Mesenchymal stem cell (in vitro differentiated cells and primary cell): ENCODE measurements at regions not wholly inside any gene's neighbourhood (a gene's known extent, or its start where the extent isn't known, plus 50 kb on each side); places are given as distances from the start of the nearest gene placed in this dataset.

ENCODE experiments used
- DNase-seq: peaks from one replicate; pipeline ENCODE4 v3.0.0-alpha.2; 2013
- H2AFZ ChIP-seq: one replicate; pipeline ENCODE4 v1.6.1; 2013; ENCODE audit warnings: low read depth, mild to moderate bottlenecking, control low read depth, inconsistent platforms, low read length, moderate library complexity
- H2AK5ac ChIP-seq: 2 replicates; pipeline ENCODE4 v1.6.1; 2013; ENCODE audit warnings: low read length, moderate library complexity, mild to moderate bottlenecking, inconsistent platforms; ENCODE audit not compliant: severe bottlenecking
- H2BK120ac ChIP-seq: one replicate; pipeline ENCODE4 v1.6.1; 2013; ENCODE audit warnings: low read depth, mild to moderate bottlenecking, inconsistent platforms, low read length, moderate library complexity
- H2BK12ac ChIP-seq, 2 experiments: one replicate each; pipeline ENCODE4 v1.6.1; 2013; ENCODE audit warnings: inconsistent platforms in 2 of 2, low read length in 2 of 2, mild to moderate bottlenecking in 2 of 2, moderate library complexity in 2 of 2, control low read depth in 1 of 2
- H2BK15ac ChIP-seq: one replicate; pipeline ENCODE4 v1.6.1; 2013; ENCODE audit warnings: mild to moderate bottlenecking, low read depth, inconsistent platforms; ENCODE audit not compliant: poor library complexity, severe bottlenecking
- H2BK5ac ChIP-seq: 2 replicates; pipeline ENCODE4 v1.6.1; 2013; ENCODE audit warnings: low read depth, mild to moderate bottlenecking, low read length, control low read depth, inconsistent platforms; ENCODE audit not compliant: poor library complexity, severe bottlenecking
- H3K14ac ChIP-seq, 2 experiments: one replicate each; pipeline ENCODE4 v1.6.1; 2013; ENCODE audit warnings: inconsistent platforms in 2 of 2, low read length in 2 of 2, control low read depth in 1 of 2, mild to moderate bottlenecking in 1 of 2, moderate library complexity in 1 of 2
- H3K18ac ChIP-seq, 2 experiments: one replicate each; pipeline ENCODE4 v1.6.1; 2013; ENCODE audit warnings: inconsistent platforms in 2 of 2, low read length in 2 of 2, control low read depth in 1 of 2, low read depth in 1 of 2, mild to moderate bottlenecking in 1 of 2
- H3K23ac ChIP-seq, 2 experiments: one replicate each; pipeline ENCODE4 v1.6.1; 2013; ENCODE audit warnings: inconsistent platforms in 2 of 2, low read length in 2 of 2, mild to moderate bottlenecking in 2 of 2, moderate library complexity in 2 of 2, control low read depth in 1 of 2
- H3K27ac ChIP-seq: 2 replicates; pipeline ENCODE4 v1.5.1; 2013; ENCODE audit warnings: mild to moderate bottlenecking, moderate library complexity, low read length, control low read depth, inconsistent platforms; ENCODE audit not compliant: poor library complexity, severe bottlenecking
- H3K27me3 ChIP-seq, 2 experiments: 2 replicates each; pipeline versions ENCODE4 v1.6.1 to v1.7.0; 2013; ENCODE audit warnings: low read length in 2 of 2, mild to moderate bottlenecking in 2 of 2, moderate library complexity in 2 of 2, control low read depth in 1 of 2, inconsistent platforms in 1 of 2; ENCODE audit not compliant: control insufficient read depth in 1 of 2, insufficient read depth in 1 of 2
- H3K36me3 ChIP-seq, 2 experiments: 2 replicates each; pipeline versions ENCODE4 v1.6.1 to v1.7.0; 2013; ENCODE audit warnings: low read length in 2 of 2, control low read depth in 1 of 2, inconsistent platforms in 1 of 2, low read depth in 1 of 2, mild to moderate bottlenecking in 1 of 2; ENCODE audit not compliant: insufficient read depth in 2 of 2, control insufficient read depth in 1 of 2
- H3K4ac ChIP-seq, 2 experiments: one replicate each; pipeline ENCODE4 v1.6.1; 2013; ENCODE audit warnings: inconsistent platforms in 2 of 2, low read length in 2 of 2, mild to moderate bottlenecking in 2 of 2, moderate library complexity in 2 of 2, control low read depth in 1 of 2, low read depth in 1 of 2
- H3K4me1 ChIP-seq: 2 replicates; pipeline ENCODE4 v1.6.1; 2013; ENCODE audit warnings: low read depth, low read length, control low read depth; ENCODE audit not compliant: control insufficient read depth, insufficient read depth
- H3K4me2 ChIP-seq: 2 replicates; pipeline ENCODE4 v1.6.1; 2013; ENCODE audit warnings: low read length, mild to moderate bottlenecking, inconsistent platforms; ENCODE audit not compliant: poor library complexity, severe bottlenecking
- H3K4me3 ChIP-seq, 2 experiments: 2 replicates each; pipeline versions ENCODE4 v1.5.1 to v1.7.0; 2013; ENCODE audit warnings: low read length in 2 of 2, mild to moderate bottlenecking in 2 of 2, control low read depth in 1 of 2, low read depth in 1 of 2; ENCODE audit not compliant: insufficient read depth in 1 of 2
- H3K79me1 ChIP-seq: replicated peaks from 2 replicates; pipeline ENCODE4 v1.6.1; 2013; ENCODE audit warnings: mild to moderate bottlenecking, control low read depth, low read length, inconsistent platforms; ENCODE audit not compliant: poor library complexity, severe bottlenecking
- H3K9ac ChIP-seq: 2 replicates; pipeline ENCODE4 v1.7.0; 2013; ENCODE audit warnings: mild to moderate bottlenecking, low read length, moderate library complexity
- H3K9me3 ChIP-seq: 2 replicates; pipeline ENCODE4 v1.7.0; 2013; ENCODE audit warnings: mild to moderate bottlenecking, low read length; ENCODE audit not compliant: control insufficient read depth
- H4K8ac ChIP-seq: one replicate; pipeline ENCODE4 v1.6.1; 2013; ENCODE audit warnings: inconsistent platforms, mild to moderate bottlenecking, low read length, moderate library complexity
- H4K91ac ChIP-seq: one replicate; pipeline ENCODE4 v1.6.1; 2013; ENCODE audit warnings: mild to moderate bottlenecking, low read length, inconsistent platforms
- WGBS: methylation state at CpG from one replicate; pipeline ENCODE4 v1.1.7; 2013; ENCODE audit warnings: mixed read lengths; 5-methylcytosine and 5-hydroxymethylcytosine counted together

- Histone ChIP-seq H3K23ac (no peak overlapping the region), H3K4me3 (no peak overlapping the region), H2AK5ac (no peak overlapping the region), H2BK15ac (no peak overlapping the region), H3K4me2 (no peak overlapping the region), H3K27ac (no peak overlapping the region), H3K36me3 (no peaks in the 10 kb centered on the region), H3K27me3 (no peaks in the 10 kb centered on the region), H3K9me3 (no peaks in the 10 kb centered on the region), H2BK12ac (no peak overlapping the region), H4K8ac (no peak overlapping the region), H3K4me1 (peaks cover 4% of the 10 kb centered on the region), H2AFZ (no peak overlapping the region), H3K4ac (no peak overlapping the region), H2BK120ac (no peak overlapping the region), H4K91ac (no peak overlapping the region), H3K14ac (no peak overlapping the region), H2BK5ac (no peak overlapping the region), H3K79me1 (no peaks in the 10 kb centered on the region), H3K9ac (no peak overlapping the region), H3K18ac (no peak overlapping the region)
- DNase-seq = no peak
- no CpG with 5 or more reads among the region's 1 CpG for WGBS
Measured at GRCh38 chr10:3702569-3702968, 82.4 kb downstream of the KLF6 start.

- Histone ChIP-seq H3K18ac (no peak overlapping the region), H3K4ac (no peak overlapping the region), H2BK5ac (no peak overlapping the region), H2BK15ac (no peak overlapping the region), H4K91ac (no peak overlapping the region), H2AFZ (no peak overlapping the region), H3K14ac (no peak overlapping the region), H4K8ac (no peak overlapping the region), H2BK12ac (no peak overlapping the region), H3K23ac (no peak overlapping the region), H3K9me3 (no peaks in the 10 kb centered on the region), H3K4me3 (no peak overlapping the region), H3K27ac (no peak overlapping the region), H3K27me3 (no peaks in the 10 kb centered on the region), H2AK5ac (no peak overlapping the region), H3K9ac (no peak overlapping the region), H3K4me2 (no peak overlapping the region), H3K79me1 (no peaks in the 10 kb centered on the region), H3K36me3 (no peaks in the 10 kb centered on the region), H2BK120ac (no peak overlapping the region), H3K4me1 (peaks cover 4% of the 10 kb centered on the region)
- 99% methylated on average over 9 of the region's 11 CpGs for WGBS
- DNase-seq = no peak
Measured at GRCh38 chr10:3702056-3702546, 82.9 kb downstream of the KLF6 start.

GRCh38 chr10:3701491-3701890, 83.5 kb downstream of the KLF6 start:
- peak overlapping the region in 1 of 2 experiments; percentile 44 for H3K14ac ChIP-seq

GRCh38 chr10:3700531-3701076, 84.4 kb downstream of the KLF6 start:
- no peak overlapping the region for H3K14ac ChIP-seq
- H3K9ac ChIP-seq = no peak overlapping the region
- no peaks in the 10 kb centered on the region for H3K9me3 ChIP-seq

More at GRCh38 chr10:3701491-3701890, 83.5 kb downstream of the KLF6 start:
- Histone ChIP-seq H3K23ac (no peak overlapping the region), H2BK120ac (no peak overlapping the region), H3K79me1 (no peaks in the 10 kb centered on the region), H2AK5ac (peak overlapping the region; percentile 53), H3K4me2 (no peak overlapping the region), H4K8ac (no peak overlapping the region), H2BK12ac (no peak overlapping the region), H3K4me3 (no peak overlapping the region), H4K91ac (no peak overlapping the region), H3K4ac (no peak overlapping the region), H3K9ac (no peak overlapping the region), H3K9me3 (no peaks in the 10 kb centered on the region), H2BK15ac (no peak overlapping the region), H2AFZ (no peak overlapping the region), H3K27ac (no peak overlapping the region), H3K18ac (no peak overlapping the region), H2BK5ac (no peak overlapping the region), H3K27me3 (no peaks in the 10 kb centered on the region), H3K36me3 (no peaks in the 10 kb centered on the region), H3K4me1 (peaks cover 4% of the 10 kb centered on the region)
- WGBS = 100% methylated on average over 1 of the region's 1 CpG
- DNase-seq = no peak

More at GRCh38 chr10:3700531-3701076, 84.4 kb downstream of the KLF6 start:
- no peak overlapping the region for H2BK12ac ChIP-seq
- no peak overlapping the region for H2BK120ac ChIP-seq
- WGBS = 96% methylated on average over 3 of the region's 3 CpGs
- no peak overlapping the region for H3K4ac ChIP-seq
- no peak overlapping the region for H2BK15ac ChIP-seq
- no peak overlapping the region for H3K4me3 ChIP-seq
- H2AFZ ChIP-seq = no peak overlapping the region
- no peaks in the 10 kb centered on the region for H3K79me1 ChIP-seq
- no peak overlapping the region for H2BK5ac ChIP-seq
- H3K4me1 ChIP-seq = peaks cover 4% of the 10 kb centered on the region
- H3K36me3 ChIP-seq = no peaks in the 10 kb centered on the region
- no peak overlapping the region for H2AK5ac ChIP-seq
- H3K4me2 ChIP-seq = no peak overlapping the region
- no peak overlapping the region for H3K18ac ChIP-seq
- H3K27ac ChIP-seq = no peak overlapping the region
- DNase-seq = no peak
- H4K91ac ChIP-seq = no peak overlapping the region
- no peak overlapping the region for H3K23ac ChIP-seq
- H4K8ac ChIP-seq = no peak overlapping the region
- no peaks in the 10 kb centered on the region for H3K27me3 ChIP-seq
